Upper lobe of left lung (tissue), 4 donors: ENCODE measurements at regions not wholly inside any gene's neighbourhood (a gene's known extent, or its start where the extent isn't known, plus 50 kb on each side); places are given as distances from the start of the nearest gene placed in this dataset.

Source experiments
- CTCF ChIP-seq, 6 experiments: fragments of 450-650 bp in 4 of 6; fragments of 200-600 bp in 2 of 6; sonication (generic) in 2 of 6; IDR thresholded peaks; one replicate each; pipeline ENCODE4 v1.5.1; 2016 to 2019; ENCODE audit warnings: antibody characterized with exemption in 6 of 6
- POLR2AphosphoS5 ChIP-seq, 2 donors: sonication (generic); formaldehyde crosslinking; IDR thresholded peaks; one replicate each; pipeline ENCODE4 v1.5.1; 2017; ENCODE audit warnings: antibody characterized with exemption in 2 of 2

- no peak for TF ChIP-seq CTCF (IDR thresholded peaks at IDR 0.05)
- TF ChIP-seq POLR2AphosphoS5 (IDR thresholded peaks at IDR 0.05) = no peak
Measured at GRCh38 chr6:85110943-85111342, 338.9 kb upstream of the NT5E start.
